ENCODE measurements at regions not wholly inside any gene's neighbourhood (a gene's known extent, or its start where the extent isn't known, plus 50 kb on each side); places are given as distances from the start of the nearest gene placed in this dataset.

DNA sequence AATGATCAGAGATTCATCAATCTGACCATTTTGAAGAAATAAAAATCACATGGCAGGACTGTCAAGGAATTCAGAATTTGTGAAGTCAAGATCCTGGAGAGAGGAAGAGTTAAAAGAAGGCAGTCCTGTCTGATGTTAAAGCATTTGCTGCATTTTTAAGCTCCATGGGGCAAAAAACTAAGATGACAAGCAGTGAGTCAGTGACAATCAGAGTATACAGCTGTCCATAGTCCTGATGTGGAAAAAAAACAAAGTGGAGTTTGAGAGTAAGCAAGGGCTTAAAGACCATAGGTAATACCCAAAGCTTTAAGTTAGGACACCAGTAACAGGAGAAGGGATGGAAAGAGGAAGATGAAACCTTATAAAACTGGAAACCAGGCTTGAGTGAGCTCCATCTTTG lies 412.7 kb upstream of the ANKRD30A start:
- FAIRE-seq (no peak), ATAC-seq (no peak), DNase-seq (ENCODE audit: low read depth, low spot score) (no peak)
- Histone ChIP-seq H4K20me1 (ENCODE audit: control insufficient read depth, insufficient read depth) (no peaks in the 10 kb centered on the region), H3K4me3 (no peak overlapping the region), H3K27ac (ENCODE audit: control insufficient read depth, insufficient read depth) (no peak overlapping the region), H3K27me3 (replicated peaks in 1 of 2; ENCODE audit: control insufficient read depth in 2 of 2, insufficient read depth in 2 of 2, low read length in 1 of 2) (no peaks in the 10 kb centered on the region), H3K4me2 (ENCODE audit: control insufficient read depth, insufficient read depth) (no peak overlapping the region), H3K9ac (ENCODE audit: control insufficient read depth, insufficient read depth, low read length) (no peak overlapping the region), H2AFZ (ENCODE audit: control insufficient read depth, low read depth, low read length) (no peak overlapping the region), H3K4me1 (ENCODE audit: control insufficient read depth, insufficient read depth, low read length) (no peaks in the 10 kb centered on the region), H3K36me3 (ENCODE audit: control insufficient read depth in 2 of 2, insufficient read depth in 2 of 2, low read length in 1 of 2) (no peaks in the 10 kb centered on the region), H3K79me2 (ENCODE audit: control insufficient read depth, insufficient read depth, low read length) (no peaks in the 10 kb centered on the region), H3K9me3 (replicated peaks; ENCODE audit: control insufficient read depth, insufficient read depth, low read length) (no peaks in the 10 kb centered on the region)
- TF ChIP-seq CREB1 (IDR thresholded peaks at IDR 0.05; ENCODE audit: low read depth): no peak
- no peak for TF ChIP-seq NR2C1 (IDR thresholded peaks at IDR 0.05)
- no peak for TF ChIP-seq CBX5 (IDR thresholded peaks at IDR 0.05; ENCODE audit: low read depth)
- TF ChIP-seq MYC (IDR thresholded peaks at IDR 0.05; ENCODE audit: insufficient read depth, insufficient read length, insufficient replicate concordance, low read length, severe bottlenecking): no peak
- no peak for TF ChIP-seq ESRRA (IDR thresholded peaks at IDR 0.05; ENCODE audit: low read length)
- in situ Hi-C loops (cut with MboI): no loop called here
- POLR2A ChIA-PET: no interaction called here
- BruUV-seq (replicated peaks): no TSS peak
- CTCF ChIA-PET: interaction anchor here (0.6 kb wide), 1 partner anchor 73 kb away, joined by 3 read pairs; no protein-coding TSS in a partner anchor
- RAD21 ChIA-PET (ENCODE audit: unreplicated experiment): no interaction called here
- SMC1A ChIA-PET (ENCODE audit: uncharacterized antibody, unreplicated experiment): interaction anchor here (1.0 to 1.6 kb wide), 2 partner anchors 12 kb away, joined by 3 to 6 read pairs; no protein-coding TSS in a partner anchor
- intact Hi-C loops (cut with micrococcal nuclease; ENCODE audit: unreplicated experiment): no loop called here

DNA sequence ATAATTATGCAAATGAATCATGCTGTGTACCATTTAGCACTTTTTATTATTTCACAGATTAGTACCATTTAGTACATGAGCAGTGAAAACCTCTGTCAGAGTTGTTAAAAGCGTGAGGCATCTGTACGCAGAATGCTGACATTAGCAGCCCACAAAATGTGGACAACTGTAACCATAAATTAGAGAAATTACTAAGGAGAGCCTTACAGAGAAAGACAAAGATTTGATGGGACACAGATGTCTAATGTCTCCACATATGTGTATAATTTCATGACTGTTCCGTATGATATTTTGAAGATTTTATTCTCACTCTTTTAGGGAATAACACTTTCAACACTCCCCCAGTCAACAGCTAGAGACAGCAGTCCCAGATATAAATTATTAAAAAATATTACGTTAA lies 414.0 kb upstream of the ANKRD30A start:
- no peaks in the 10 kb centered on the region for H4K20me1 ChIP-seq (ENCODE audit: control insufficient read depth, insufficient read depth)
- in situ Hi-C loops (cut with MboI): no loop called here

More for the DNA sequence above, 414.0 kb upstream of the ANKRD30A start:
- Histone ChIP-seq H3K9ac (ENCODE audit: control insufficient read depth, insufficient read depth, low read length) (no peak overlapping the region), H3K4me2 (ENCODE audit: control insufficient read depth, insufficient read depth) (no peak overlapping the region), H3K79me2 (ENCODE audit: control insufficient read depth, insufficient read depth, low read length) (no peaks in the 10 kb centered on the region), H2AFZ (ENCODE audit: control insufficient read depth, low read depth, low read length) (no peak overlapping the region), H3K36me3 (ENCODE audit: control insufficient read depth in 2 of 2, insufficient read depth in 2 of 2, low read length in 1 of 2) (no peaks in the 10 kb centered on the region), H3K4me3 (no peak overlapping the region), H3K27ac (ENCODE audit: control insufficient read depth, insufficient read depth) (no peak overlapping the region), H3K4me1 (ENCODE audit: control insufficient read depth, insufficient read depth, low read length) (no peaks in the 10 kb centered on the region), H3K9me3 (replicated peaks; ENCODE audit: control insufficient read depth, insufficient read depth, low read length) (no peaks in the 10 kb centered on the region), H3K27me3 (replicated peaks in 1 of 2; ENCODE audit: control insufficient read depth in 2 of 2, insufficient read depth in 2 of 2, low read length in 1 of 2) (no peaks in the 10 kb centered on the region)
- ChIA-PET RAD21 (ENCODE audit: unreplicated experiment) (no interaction called here), POLR2A (no interaction called here), CTCF (interaction anchor here (0.6 to 1.3 kb wide), 2 partner anchors 14 to 717 kb away, joined by 3 to 4 read pairs; no protein-coding TSS in a partner anchor), SMC1A (ENCODE audit: uncharacterized antibody, unreplicated experiment) (no interaction called here)
- DNase-seq (ENCODE audit: low read depth, low spot score) (no peak), FAIRE-seq (no peak), ATAC-seq (no peak)
- intact Hi-C loops (cut with micrococcal nuclease; ENCODE audit: unreplicated experiment): no loop called here
- 48% methylated on average over 4 of the region's 4 CpGs for WGBS (ENCODE audit: insufficient coverage, insufficient replicate concordance, low lambda C conversion rate, missing lambda C conversion rate)
- TF ChIP-seq SREBF2 (IDR thresholded peaks at IDR 0.05; ENCODE audit: low read length) (no peak), RFX5 (IDR thresholded peaks at IDR 0.05; ENCODE audit: low read depth, low read length) (no peak)
- BruUV-seq (replicated peaks): no TSS peak
